Osteocyte (in vitro differentiated cells): ENCODE measurements at regions not wholly inside any gene's neighbourhood (a gene's known extent, or its start where the extent isn't known, plus 50 kb on each side); places are given as distances from the start of the nearest gene placed in this dataset.
"Not testable (repeated sequence)": the region's sequence is repeated elsewhere in the genome, so short reads cannot be mapped to it uniquely, and the experiment has no call there.

Source experiments
- DNase-seq: peaks from one replicate; pipeline ENCODE4 v3.0.0; 2021; ENCODE audit warnings: mixed read lengths; ENCODE audit not compliant: unreplicated experiment; ENCODE audit errors: extremely low spot score
- H3K27ac Mint-ChIP-seq: one replicate; pipeline ENCODE4 v1.8.0; 2021; ENCODE audit warnings: mild to moderate bottlenecking, mixed read lengths; ENCODE audit not compliant: unreplicated experiment
- H3K27me3 Mint-ChIP-seq: one replicate; pipeline ENCODE4 v1.8.0; 2021; ENCODE audit warnings: mixed read lengths; ENCODE audit not compliant: unreplicated experiment
- H3K36me3 Mint-ChIP-seq: one replicate; pipeline ENCODE4 v1.8.0; 2021; ENCODE audit warnings: mixed read lengths; ENCODE audit not compliant: unreplicated experiment
- H3K4me1 Mint-ChIP-seq: one replicate; pipeline ENCODE4 v1.8.0; 2021; ENCODE audit warnings: mixed read lengths; ENCODE audit not compliant: unreplicated experiment
- H3K4me3 Mint-ChIP-seq: one replicate; pipeline ENCODE4 v1.8.0; 2021; ENCODE audit warnings: mild to moderate bottlenecking, moderate library complexity, mixed read lengths; ENCODE audit not compliant: unreplicated experiment
- H3K9me3 Mint-ChIP-seq: one replicate; pipeline ENCODE4 v1.8.0; 2021; ENCODE audit warnings: mixed read lengths; ENCODE audit not compliant: unreplicated experiment
- CTCF ChIP-seq: fragments of 200-600 bp; sonication (generic); IDR thresholded peaks from 2 replicates; pipeline ENCODE4 v1.5.0; 2021; ENCODE audit warnings: antibody characterized with exemption, mild to moderate bottlenecking, moderate library complexity

GRCh38 chr4:63211375-63211774, 1197.9 kb downstream of the TECRL start:
- no peak for TF ChIP-seq CTCF
- Mint-ChIP-seq H3K4me3 (no peak overlapping the region), H3K27me3 (no peaks in the 10 kb centered on the region), H3K27ac (peak overlapping the region; percentile 75), H3K4me1 (peaks cover 28% of the 10 kb centered on the region), H3K36me3 (peaks cover 5% of the 10 kb centered on the region), H3K9me3 (peaks cover 26% of the 10 kb centered on the region)
- no peak for DNase-seq

GRCh38 chr4:63193029-63193428, 1216.2 kb downstream of the TECRL start:
- H3K27me3 Mint-ChIP-seq, H3K27ac Mint-ChIP-seq, H3K4me1 Mint-ChIP-seq, DNase-seq, H3K9me3 Mint-ChIP-seq, H3K36me3 Mint-ChIP-seq, H3K4me3 Mint-ChIP-seq: not testable (repeated sequence)

GRCh38 chr4:63171341-63171740, 1237.9 kb downstream of the TECRL start:
- Mint-ChIP-seq H3K4me1 (peaks cover 7% of the 10 kb centered on the region), H3K4me3 (no peak overlapping the region), H3K27ac (no peak overlapping the region), H3K9me3 (peaks cover 7% of the 10 kb centered on the region), H3K36me3 (peaks cover 2% of the 10 kb centered on the region), H3K27me3 (peaks cover 21% of the 10 kb centered on the region)
- DNase-seq: no peak
- TF ChIP-seq CTCF: no peak

GRCh38 chr4:63170923-63171322, 1238.3 kb downstream of the TECRL start:
- H3K36me3 Mint-ChIP-seq: peaks cover 4% of the 10 kb centered on the region
- peaks cover 7% of the 10 kb centered on the region for H3K9me3 Mint-ChIP-seq
- no peak for TF ChIP-seq CTCF
- DNase-seq: no peak
- H3K4me3 Mint-ChIP-seq: no peak overlapping the region
- peaks cover 21% of the 10 kb centered on the region for H3K27me3 Mint-ChIP-seq
- H3K4me1 Mint-ChIP-seq: peaks cover 7% of the 10 kb centered on the region
- no peak overlapping the region for H3K27ac Mint-ChIP-seq

- peaks cover 7% of the 10 kb centered on the region for H3K9me3 Mint-ChIP-seq
- DNase-seq: no peak
- H3K27me3 Mint-ChIP-seq: peaks cover 21% of the 10 kb centered on the region
- H3K4me1 Mint-ChIP-seq: peaks cover 7% of the 10 kb centered on the region
- no peak overlapping the region for H3K4me3 Mint-ChIP-seq
- no peak for TF ChIP-seq CTCF
- peaks cover 4% of the 10 kb centered on the region for H3K36me3 Mint-ChIP-seq
- no peak overlapping the region for H3K27ac Mint-ChIP-seq
Observed at GRCh38 chr4:63169836-63170235, 1239.4 kb downstream of the TECRL start.

GRCh38 chr4:63155561-63155960, 1253.7 kb downstream of the TECRL start:
- no peak for DNase-seq
- no peak overlapping the region for H3K27ac Mint-ChIP-seq
- no peak overlapping the region for H3K4me3 Mint-ChIP-seq
- peaks cover 20% of the 10 kb centered on the region for H3K9me3 Mint-ChIP-seq
- H3K4me1 Mint-ChIP-seq: peaks cover 11% of the 10 kb centered on the region
- no peaks in the 10 kb centered on the region for H3K27me3 Mint-ChIP-seq
- H3K36me3 Mint-ChIP-seq: no peaks in the 10 kb centered on the region
- TF ChIP-seq CTCF: no peak
